ENCODE measurements at regions not wholly inside any gene's neighbourhood (a gene's known extent, or its start where the extent isn't known, plus 50 kb on each side); places are given as distances from the start of the nearest gene placed in this dataset.

- no peak for TF ChIP-seq CTCF (IDR thresholded peaks at IDR 0.05; ENCODE audit: borderline replicate concordance, extremely low read depth, low read length, poor library complexity, severe bottlenecking)
- no peak for TF ChIP-seq EZH2 (IDR thresholded peaks at IDR 0.05; ENCODE audit: borderline replicate concordance, low read depth, low read length, severe bottlenecking)
These were observed 74.8 kb upstream of the LRRN2 start for GRCh38 chr1:204760350-204760749.
